Right cardiac atrium (tissue), 5 donors: ENCODE measurements at regions not wholly inside any gene's neighbourhood (a gene's known extent, or its start where the extent isn't known, plus 50 kb on each side); places are given as distances from the start of the nearest gene placed in this dataset.

Source experiments
- ATAC-seq, 2 donors: fragments of 200-7000 bp; cut with Tn5 transposase; one replicate each; pipeline versions ENCODE4 v1.8.0 to v1.9.1; 2020; ENCODE audit warnings: moderate library complexity in 2 of 2, mild to moderate bottlenecking in 1 of 2
- DNase-seq, 3 donors: peaks; one replicate each; pipeline ENCODE4 v3.0.0-alpha.2; 2020
- H3K27ac ChIP-seq: one replicate; pipeline ENCODE4 v1.5.1; 2013; ENCODE audit warnings: mild to moderate bottlenecking, low read length, control low read depth, moderate library complexity
- H3K27me3 ChIP-seq: one replicate; pipeline ENCODE4 v1.6.1; 2013; ENCODE audit not compliant: control insufficient read depth, insufficient read depth
- H3K4me1 ChIP-seq: one replicate; pipeline ENCODE4 v1.6.1; 2013; ENCODE audit warnings: low read length; ENCODE audit not compliant: control insufficient read depth, insufficient read depth
- H3K4me3 ChIP-seq: one replicate; pipeline ENCODE4 v1.5.1; 2013; ENCODE audit warnings: low read length, control low read depth
- H3K9me3 ChIP-seq: one replicate; pipeline ENCODE4 v1.6.1; 2013; ENCODE audit warnings: low read length; ENCODE audit not compliant: control insufficient read depth
- WGBS: extraction: QIAGEN DNeasy Blood & Tissue Kit; methylation state at CpG from one replicate; pipeline ENCODE4 v1.1.7; 2013; 5-methylcytosine and 5-hydroxymethylcytosine counted together
- intact Hi-C, 4 donors: fragments of 100-400 bp; cut with DNase I; formaldehyde crosslinking; loops; one replicate each; pipeline versions ENCODE4 v1.11.0 to v1.14.0; 2022 to 2023
- donor health status: healthy with polysubstance abuse.
- donor health status: DM: no; HTN: yes; CAD: no.
- donor health status: DM: no; HTN: no; CAD: no.
- donor health status: DM: no; HTN: yes; CAD: no; lungs with severe emphysema.
- donor health status: DM: yes; HTN: yes; CAD: no.

DNA sequence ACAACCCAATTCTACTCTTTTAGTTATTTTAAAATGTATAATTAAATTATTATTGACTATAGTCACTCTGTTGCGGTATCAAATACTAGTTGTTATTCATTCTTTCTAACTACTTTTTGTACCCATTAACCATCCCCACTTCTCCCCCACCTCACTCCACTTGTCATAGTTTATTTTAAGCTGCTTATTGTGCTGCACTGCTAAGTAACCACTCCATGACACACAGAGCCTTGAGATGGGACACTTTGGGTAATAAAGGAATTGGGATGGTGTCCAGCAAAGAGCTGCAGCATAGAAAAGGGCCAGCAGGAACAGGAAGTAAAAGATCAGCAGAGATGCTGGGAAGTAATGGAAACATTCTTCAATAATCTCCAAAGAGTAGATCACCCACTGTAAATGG is 123.0 kb downstream of the RPS29 start:
- no peaks in the 10 kb centered on the region for H3K4me1 ChIP-seq
- no peak overlapping the region for H3K27ac ChIP-seq
- ATAC-seq = no peak
- no peaks in the 10 kb centered on the region for H3K9me3 ChIP-seq
- intact Hi-C loops = no loop called here
- WGBS = 93% methylated on average over 1 of the region's 1 CpG
- H3K27me3 ChIP-seq = no peaks in the 10 kb centered on the region
- DNase-seq = no peak
- no peak overlapping the region for H3K4me3 ChIP-seq

DNA sequence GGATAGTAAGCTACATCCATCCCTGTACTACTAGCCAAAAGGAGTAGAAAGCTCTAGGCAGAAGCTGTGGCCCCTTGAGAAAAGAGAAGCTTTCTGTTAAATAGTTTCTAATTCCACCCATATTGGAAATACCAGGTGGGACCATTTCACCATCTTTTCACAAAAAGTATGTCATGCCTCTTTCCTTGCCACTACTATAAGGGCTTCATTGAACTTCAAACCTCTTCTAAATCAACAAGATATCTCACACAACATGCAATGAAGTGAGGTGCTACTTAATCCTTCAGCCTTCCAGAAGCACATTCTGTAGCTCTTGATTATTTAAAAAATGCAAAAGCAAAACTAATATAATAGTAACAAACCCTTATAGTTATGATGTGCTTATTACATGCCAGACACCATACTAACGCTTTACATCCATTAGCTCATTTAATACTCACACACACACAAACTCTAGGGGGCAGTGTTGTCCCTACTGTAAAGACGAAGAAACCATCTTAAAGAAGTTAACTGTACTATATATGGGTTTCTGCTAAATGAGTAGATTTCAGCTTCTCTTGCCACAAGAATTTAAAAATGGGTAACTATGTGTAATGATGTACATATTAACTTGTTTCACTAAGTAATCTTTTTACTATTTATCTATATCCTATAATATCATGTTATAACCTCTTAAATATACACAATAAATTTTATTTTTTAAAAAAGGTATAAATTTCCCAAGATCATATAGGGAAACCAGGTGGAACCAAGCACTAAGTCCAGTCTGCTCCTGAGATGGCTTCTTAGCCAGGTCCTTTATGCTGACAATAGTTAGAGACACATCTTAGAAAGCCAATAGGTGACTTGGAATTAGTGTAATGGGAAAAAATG is 124.4 kb downstream of the RPS29 start:
- H3K27ac ChIP-seq = no peak overlapping the region
- H3K4me3 ChIP-seq = no peak overlapping the region
- ATAC-seq (peak; percentile 63 to 64), DNase-seq (no peak)
- no peaks in the 10 kb centered on the region for H3K27me3 ChIP-seq
- 11% methylated on average over 2 of the region's 2 CpGs for WGBS
- intact Hi-C loops = no loop called here
- no peaks in the 10 kb centered on the region for H3K4me1 ChIP-seq
- H3K9me3 ChIP-seq = no peaks in the 10 kb centered on the region

DNA sequence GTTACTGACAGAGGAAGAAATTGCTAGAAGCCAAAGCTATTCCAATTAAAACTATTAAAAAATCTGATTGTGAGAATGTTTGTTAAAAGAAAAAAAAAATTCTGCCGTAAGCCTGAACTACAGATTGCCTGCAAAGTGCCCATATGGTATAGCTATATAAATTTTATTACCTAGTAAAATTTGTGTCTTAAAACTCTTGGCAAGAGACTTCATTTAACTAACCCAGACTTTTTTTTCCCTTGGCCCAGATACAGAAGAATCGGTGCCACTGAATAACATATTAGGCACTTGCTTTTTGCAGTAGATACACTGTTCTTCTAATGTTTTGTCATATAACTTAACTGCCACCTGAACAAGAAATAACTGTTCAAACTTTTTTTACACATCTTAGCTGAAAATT is 125.5 kb downstream of the RPS29 start:
- H3K4me3 ChIP-seq = no peak overlapping the region
- H3K9me3 ChIP-seq = no peaks in the 10 kb centered on the region
- intact Hi-C loops = no loop called here
- H3K27me3 ChIP-seq = no peaks in the 10 kb centered on the region
- 77% methylated on average over 2 of the region's 2 CpGs for WGBS
- ATAC-seq = no peak
- DNase-seq = no peak
- no peaks in the 10 kb centered on the region for H3K4me1 ChIP-seq
- no peak overlapping the region for H3K27ac ChIP-seq

DNA sequence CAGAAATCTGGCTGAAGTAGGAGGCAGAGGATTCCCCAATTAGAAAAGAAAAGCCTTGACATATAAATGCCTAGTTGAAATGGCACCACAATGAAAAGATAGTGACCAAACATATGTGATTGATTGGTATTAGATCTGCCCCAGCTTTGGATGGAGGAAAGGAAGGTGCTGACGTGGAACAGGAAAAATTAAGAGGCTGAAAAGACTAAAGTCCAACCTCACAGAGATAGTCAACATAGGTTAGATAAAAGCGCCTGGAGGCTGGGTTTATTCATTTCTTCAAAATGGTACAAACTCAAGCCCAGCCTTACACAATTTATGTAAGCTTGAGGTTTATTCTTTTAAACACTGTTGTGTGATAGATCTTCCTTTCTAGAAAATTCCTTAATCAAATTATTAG is 129.6 kb downstream of the RPS29 start:
- 67% methylated on average over 2 of the region's 2 CpGs for WGBS
- H3K4me1 ChIP-seq = no peaks in the 10 kb centered on the region
- intact Hi-C loops = no loop called here

DNA sequence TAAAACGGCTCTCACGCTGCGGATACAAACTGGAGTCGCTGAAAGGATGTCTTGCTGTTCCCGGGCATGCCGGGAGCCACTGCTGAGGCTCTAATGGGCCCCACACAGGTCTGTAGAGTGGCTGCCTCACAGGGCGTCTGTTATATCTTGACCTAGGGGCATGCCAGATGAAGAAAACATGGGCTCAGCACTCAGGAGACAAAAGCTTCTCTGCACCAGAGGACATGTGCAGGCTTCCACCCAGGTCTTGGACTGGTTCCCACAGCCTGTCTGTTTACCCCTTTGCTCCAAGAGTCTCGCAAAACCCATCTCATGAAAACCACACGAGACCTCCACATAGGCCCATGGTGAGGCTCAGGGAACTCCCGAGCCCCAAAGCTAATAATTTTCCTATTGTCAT is 134.2 kb downstream of the RPS29 start:
- ATAC-seq (no peak), DNase-seq (no peak)
- Histone ChIP-seq H3K27ac (no peak overlapping the region), H3K27me3 (no peaks in the 10 kb centered on the region), H3K9me3 (peaks cover 2% of the 10 kb centered on the region), H3K4me3 (no peak overlapping the region), H3K4me1 (no peaks in the 10 kb centered on the region)
- 70% methylated on average over 10 of the region's 10 CpGs for WGBS
- intact Hi-C loops = no loop called here

More for the DNA sequence above, 129.6 kb downstream of the RPS29 start:
- no peak for ATAC-seq
- H3K4me3 ChIP-seq = no peak overlapping the region
- H3K27me3 ChIP-seq = no peaks in the 10 kb centered on the region
- no peak overlapping the region for H3K27ac ChIP-seq
- H3K9me3 ChIP-seq = no peaks in the 10 kb centered on the region
- DNase-seq = no peak

DNA sequence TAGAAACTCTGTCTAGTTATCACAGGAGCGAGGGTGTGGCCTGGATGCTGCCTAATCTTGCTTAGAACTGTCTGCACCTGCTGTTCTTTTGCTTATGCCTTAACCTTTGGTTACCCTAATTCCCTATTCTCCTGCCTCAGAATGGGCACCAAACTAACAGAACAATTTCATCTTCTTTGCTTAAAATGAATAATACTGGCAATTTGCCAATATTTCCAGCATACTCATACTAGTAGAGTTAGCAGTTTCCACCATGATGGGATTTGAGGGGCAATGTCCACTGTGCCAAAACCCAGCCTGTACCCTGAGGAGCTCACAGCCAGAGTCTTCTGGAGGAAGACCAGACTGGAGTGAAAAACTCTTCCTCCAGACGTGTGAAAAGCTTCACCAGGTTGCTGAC is 136.4 kb downstream of the RPS29 start:
- Histone ChIP-seq H3K9me3 (peaks cover 2% of the 10 kb centered on the region), H3K27me3 (no peaks in the 10 kb centered on the region), H3K4me1 (no peaks in the 10 kb centered on the region), H3K4me3 (no peak overlapping the region), H3K27ac (no peak overlapping the region)
- ATAC-seq (no peak), DNase-seq (no peak)
- intact Hi-C loops = no loop called here
- 86% methylated on average over 2 of the region's 2 CpGs for WGBS

DNA sequence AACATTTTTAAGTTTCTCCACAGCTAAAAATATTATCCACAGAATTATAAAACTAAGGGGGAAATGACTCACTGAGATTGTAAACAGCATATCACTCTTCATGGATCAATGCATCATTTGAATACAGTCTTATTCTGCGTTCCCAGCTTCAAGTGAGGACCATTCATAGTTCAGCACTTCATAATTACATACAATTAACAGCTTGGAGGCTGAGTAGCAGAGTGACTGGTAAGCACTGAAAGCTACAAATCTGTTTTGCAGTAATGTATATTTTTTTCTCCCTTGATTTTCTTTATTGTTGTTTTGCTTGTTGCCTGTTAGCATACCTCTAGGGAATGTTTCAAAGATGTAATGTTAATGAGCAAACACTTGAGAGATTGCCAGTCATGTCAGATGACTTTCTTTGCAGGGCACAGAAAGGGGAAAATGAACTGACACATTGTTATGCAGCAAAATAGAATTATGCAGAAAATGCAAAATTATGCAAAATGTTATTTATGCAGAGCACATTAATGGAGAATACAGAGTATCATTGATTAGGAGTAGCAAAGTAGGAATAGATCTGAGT is 138.6 kb downstream of the RPS29 start:
- no peak overlapping the region for H3K27ac ChIP-seq
- no peak overlapping the region for H3K4me3 ChIP-seq
- no peak for ATAC-seq
- DNase-seq = no peak
- no peaks in the 10 kb centered on the region for H3K4me1 ChIP-seq
- H3K9me3 ChIP-seq = peaks cover 2% of the 10 kb centered on the region
- intact Hi-C loops = no loop called here
- no peaks in the 10 kb centered on the region for H3K27me3 ChIP-seq
- WGBS = 41% methylated on average over 1 of the region's 1 CpG

DNA sequence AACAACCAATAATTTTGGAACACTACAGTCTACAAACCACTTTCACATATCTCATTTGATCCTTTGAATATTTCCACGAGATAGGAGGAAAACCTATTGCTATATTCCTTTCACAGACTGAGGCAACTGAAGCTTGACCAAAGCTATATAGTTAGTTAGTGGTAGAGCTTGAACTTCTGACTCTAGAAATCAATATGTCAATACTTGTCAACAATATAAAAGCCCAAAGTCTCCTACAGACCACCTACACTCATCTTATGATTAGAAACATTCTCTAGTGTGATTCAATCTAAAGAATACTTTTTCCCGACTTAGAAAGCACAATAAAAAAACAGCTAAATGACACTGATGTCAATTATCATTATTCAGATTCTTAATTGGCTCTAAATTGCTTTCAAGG is 139.4 kb downstream of the RPS29 start:
- Histone ChIP-seq H3K9me3 (peaks cover 2% of the 10 kb centered on the region), H3K4me1 (no peaks in the 10 kb centered on the region), H3K4me3 (no peak overlapping the region), H3K27me3 (no peaks in the 10 kb centered on the region), H3K27ac (no peak overlapping the region)
- WGBS = 66% methylated on average over 2 of the region's 2 CpGs
- intact Hi-C loops = no loop called here
- DNase-seq (no peak), ATAC-seq (no peak)

DNA sequence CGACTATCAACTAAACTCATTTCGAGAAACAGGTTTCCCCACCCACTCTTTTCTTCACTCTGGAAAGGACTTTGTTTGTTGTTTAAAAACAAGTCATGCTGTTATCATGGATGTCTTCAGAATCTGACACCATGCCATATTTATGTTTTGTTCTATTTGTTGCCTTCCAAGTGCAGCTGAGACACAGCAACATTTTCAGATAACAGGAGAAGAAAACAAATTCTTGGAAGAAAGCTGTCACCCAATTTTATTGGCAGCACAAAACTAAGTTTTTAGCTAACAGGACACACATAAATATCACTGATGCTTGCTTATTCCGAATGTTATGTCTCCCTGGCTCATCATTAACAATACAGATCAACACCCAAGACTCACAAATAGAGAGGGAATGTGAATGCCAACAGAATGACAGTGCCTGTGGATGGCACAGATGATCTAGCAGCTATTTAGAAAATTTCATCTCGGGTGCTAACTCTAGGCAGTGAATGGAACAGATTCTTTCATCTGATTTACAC is 147.9 kb downstream of the RPS29 start:
- intact Hi-C loops = no loop called here
- DNase-seq (no peak), ATAC-seq (no peak)
- Histone ChIP-seq H3K27me3 (no peaks in the 10 kb centered on the region), H3K4me3 (no peak overlapping the region), H3K4me1 (no peaks in the 10 kb centered on the region), H3K9me3 (no peaks in the 10 kb centered on the region), H3K27ac (no peak overlapping the region)
- 51% methylated on average over 4 of the region's 4 CpGs for WGBS

DNA sequence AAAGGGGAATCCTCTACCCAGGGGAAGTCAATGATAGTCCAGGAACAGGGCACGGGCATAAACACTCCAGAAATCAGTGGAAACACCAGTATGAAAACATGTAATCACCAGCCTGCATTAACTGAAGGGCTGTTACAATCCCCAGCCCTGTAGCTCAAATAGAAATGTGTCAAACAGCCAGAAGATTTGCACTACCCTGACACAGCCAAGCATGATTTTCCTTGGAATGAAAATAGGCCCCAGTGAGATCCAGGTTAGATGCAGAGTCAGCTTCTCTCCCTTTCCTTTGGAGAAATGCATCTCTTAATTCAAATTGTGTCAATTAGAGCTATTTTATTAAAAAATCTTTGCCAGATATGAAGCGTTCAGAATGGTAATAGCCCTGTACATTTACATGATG is 158.1 kb downstream of the RPS29 start:
- ATAC-seq = no peak
- WGBS = 65% methylated on average over 2 of the region's 2 CpGs
- Histone ChIP-seq H3K9me3 (no peaks in the 10 kb centered on the region), H3K4me3 (no peak overlapping the region), H3K27ac (no peak overlapping the region), H3K27me3 (no peaks in the 10 kb centered on the region), H3K4me1 (no peaks in the 10 kb centered on the region)
- intact Hi-C loops = no loop called here
- DNase-seq = no peak

DNA sequence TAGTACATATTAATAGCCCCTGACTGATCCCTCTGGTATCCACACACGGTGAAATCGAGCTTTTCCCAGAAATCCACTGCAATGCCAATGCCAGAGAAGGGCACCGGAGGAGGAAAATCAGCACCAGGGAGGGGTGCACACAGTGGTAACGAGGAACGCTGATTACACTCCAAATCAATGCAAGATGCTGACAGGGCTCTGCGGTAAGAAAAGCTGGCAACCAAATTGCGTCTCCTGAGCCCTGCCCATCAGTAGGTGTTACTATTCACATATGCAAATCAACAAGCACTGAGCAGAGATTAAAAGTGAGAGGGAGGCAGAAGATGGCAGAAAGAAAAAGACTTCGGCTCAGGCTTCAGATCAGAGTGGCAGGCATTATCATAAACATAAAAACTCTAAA is 159.1 kb downstream of the RPS29 start:
- intact Hi-C loops = no loop called here
- Histone ChIP-seq H3K4me3 (no peak overlapping the region), H3K27me3 (no peaks in the 10 kb centered on the region), H3K4me1 (no peaks in the 10 kb centered on the region), H3K9me3 (no peaks in the 10 kb centered on the region), H3K27ac (no peak overlapping the region)
- ATAC-seq (no peak), DNase-seq (no peak)
- WGBS = 33% methylated on average over 8 of the region's 8 CpGs
